ENCODE measurements at regions not wholly inside any gene's neighbourhood (a gene's known extent, or its start where the extent isn't known, plus 50 kb on each side); places are given as distances from the start of the nearest gene placed in this dataset.
"Not testable (repeated sequence)": the region's sequence is repeated elsewhere in the genome, so short reads cannot be mapped to it uniquely, and the experiment has no call there.

GRCh38 chr15:20104551-20104950 lies 437.0 kb downstream of the GOLGA6L6 start:
- CTCF ChIA-PET; H3K27ac Mint-ChIP-seq (ENCODE audit: unreplicated experiment); H3K4me3 Mint-ChIP-seq (ENCODE audit: low read depth, unreplicated experiment); BruUV-seq (replicated peaks); H3K27me3 Mint-ChIP-seq (ENCODE audit: unreplicated experiment); H3K9me3 Mint-ChIP-seq (ENCODE audit: low read depth, unreplicated experiment); H3K4me1 Mint-ChIP-seq (ENCODE audit: low read depth, unreplicated experiment); intact Hi-C loops (cut with micrococcal nuclease; ENCODE audit: unreplicated experiment); H3K36me3 Mint-ChIP-seq (ENCODE audit: insufficient read depth, unreplicated experiment); DNase-seq: not testable (repeated sequence)

- H3K27me3 Mint-ChIP-seq (ENCODE audit: unreplicated experiment); H3K4me1 Mint-ChIP-seq (ENCODE audit: low read depth, unreplicated experiment); DNase-seq; H3K36me3 Mint-ChIP-seq (ENCODE audit: insufficient read depth, unreplicated experiment); H3K27ac Mint-ChIP-seq (ENCODE audit: unreplicated experiment); CTCF ChIA-PET; BruUV-seq (replicated peaks); H3K9me3 Mint-ChIP-seq (ENCODE audit: low read depth, unreplicated experiment); intact Hi-C loops (cut with micrococcal nuclease; ENCODE audit: unreplicated experiment); H3K4me3 Mint-ChIP-seq (ENCODE audit: low read depth, unreplicated experiment): not testable (repeated sequence)
These were observed 438.7 kb downstream of the GOLGA6L6 start for GRCh38 chr15:20102862-20103261.

- DNase-seq; intact Hi-C loops (cut with micrococcal nuclease; ENCODE audit: unreplicated experiment); H3K4me3 Mint-ChIP-seq (ENCODE audit: low read depth, unreplicated experiment); H3K4me1 Mint-ChIP-seq (ENCODE audit: low read depth, unreplicated experiment); H3K9me3 Mint-ChIP-seq (ENCODE audit: low read depth, unreplicated experiment); H3K36me3 Mint-ChIP-seq (ENCODE audit: insufficient read depth, unreplicated experiment); H3K27ac Mint-ChIP-seq (ENCODE audit: unreplicated experiment); BruUV-seq (replicated peaks); CTCF ChIA-PET; H3K27me3 Mint-ChIP-seq (ENCODE audit: unreplicated experiment): not testable (repeated sequence)
These were observed 439.4 kb downstream of the GOLGA6L6 start for GRCh38 chr15:20102209-20102608.

GRCh38 chr15:20101281-20101680 lies 440.3 kb downstream of the GOLGA6L6 start:
- H3K4me1 Mint-ChIP-seq (ENCODE audit: low read depth, unreplicated experiment); H3K27me3 Mint-ChIP-seq (ENCODE audit: unreplicated experiment); H3K9me3 Mint-ChIP-seq (ENCODE audit: low read depth, unreplicated experiment); CTCF ChIA-PET; H3K4me3 Mint-ChIP-seq (ENCODE audit: low read depth, unreplicated experiment); H3K36me3 Mint-ChIP-seq (ENCODE audit: insufficient read depth, unreplicated experiment); DNase-seq; H3K27ac Mint-ChIP-seq (ENCODE audit: unreplicated experiment); intact Hi-C loops (cut with micrococcal nuclease; ENCODE audit: unreplicated experiment); BruUV-seq (replicated peaks): not testable (repeated sequence)

GRCh38 chr15:20100604-20101270 lies 440.9 kb downstream of the GOLGA6L6 start:
- DNase-seq; H3K4me1 Mint-ChIP-seq (ENCODE audit: low read depth, unreplicated experiment); intact Hi-C loops (cut with micrococcal nuclease; ENCODE audit: unreplicated experiment); BruUV-seq (replicated peaks); H3K4me3 Mint-ChIP-seq (ENCODE audit: low read depth, unreplicated experiment); H3K36me3 Mint-ChIP-seq (ENCODE audit: insufficient read depth, unreplicated experiment); CTCF ChIA-PET; H3K27ac Mint-ChIP-seq (ENCODE audit: unreplicated experiment); H3K9me3 Mint-ChIP-seq (ENCODE audit: low read depth, unreplicated experiment); H3K27me3 Mint-ChIP-seq (ENCODE audit: unreplicated experiment): not testable (repeated sequence)

- H3K4me1 Mint-ChIP-seq (ENCODE audit: low read depth, unreplicated experiment); H3K9me3 Mint-ChIP-seq (ENCODE audit: low read depth, unreplicated experiment); H3K36me3 Mint-ChIP-seq (ENCODE audit: insufficient read depth, unreplicated experiment); H3K27me3 Mint-ChIP-seq (ENCODE audit: unreplicated experiment); intact Hi-C loops (cut with micrococcal nuclease; ENCODE audit: unreplicated experiment); H3K4me3 Mint-ChIP-seq (ENCODE audit: low read depth, unreplicated experiment); H3K27ac Mint-ChIP-seq (ENCODE audit: unreplicated experiment); DNase-seq; BruUV-seq (replicated peaks); CTCF ChIA-PET: not testable (repeated sequence)
These were observed 445.8 kb downstream of the GOLGA6L6 start for GRCh38 chr15:20095699-20096303.

- H3K9me3 Mint-ChIP-seq (ENCODE audit: low read depth, unreplicated experiment); intact Hi-C loops (cut with micrococcal nuclease; ENCODE audit: unreplicated experiment); CTCF ChIA-PET; H3K4me3 Mint-ChIP-seq (ENCODE audit: low read depth, unreplicated experiment); H3K27ac Mint-ChIP-seq (ENCODE audit: unreplicated experiment); H3K27me3 Mint-ChIP-seq (ENCODE audit: unreplicated experiment); H3K36me3 Mint-ChIP-seq (ENCODE audit: insufficient read depth, unreplicated experiment); DNase-seq; BruUV-seq (replicated peaks); H3K4me1 Mint-ChIP-seq (ENCODE audit: low read depth, unreplicated experiment): not testable (repeated sequence)
These were observed 452.1 kb downstream of the GOLGA6L6 start for GRCh38 chr15:20089541-20089940.

GRCh38 chr15:20084026-20084425 lies 457.6 kb downstream of the GOLGA6L6 start:
- H3K27ac Mint-ChIP-seq (ENCODE audit: unreplicated experiment); H3K9me3 Mint-ChIP-seq (ENCODE audit: low read depth, unreplicated experiment); DNase-seq; H3K4me1 Mint-ChIP-seq (ENCODE audit: low read depth, unreplicated experiment); intact Hi-C loops (cut with micrococcal nuclease; ENCODE audit: unreplicated experiment); H3K27me3 Mint-ChIP-seq (ENCODE audit: unreplicated experiment); H3K36me3 Mint-ChIP-seq (ENCODE audit: insufficient read depth, unreplicated experiment); H3K4me3 Mint-ChIP-seq (ENCODE audit: low read depth, unreplicated experiment); BruUV-seq (replicated peaks); CTCF ChIA-PET: not testable (repeated sequence)

GRCh38 chr15:20074082-20074481 lies 467.5 kb downstream of the GOLGA6L6 start:
- not testable (repeated sequence) for BruUV-seq (replicated peaks); H3K4me3 Mint-ChIP-seq (ENCODE audit: low read depth, unreplicated experiment); H3K4me1 Mint-ChIP-seq (ENCODE audit: low read depth, unreplicated experiment)

GRCh38 chr15:20069043-20069442 lies 472.6 kb downstream of the GOLGA6L6 start:
- H3K27ac Mint-ChIP-seq (ENCODE audit: unreplicated experiment); BruUV-seq (replicated peaks); H3K9me3 Mint-ChIP-seq (ENCODE audit: low read depth, unreplicated experiment); H3K4me3 Mint-ChIP-seq (ENCODE audit: low read depth, unreplicated experiment); CTCF ChIA-PET; H3K27me3 Mint-ChIP-seq (ENCODE audit: unreplicated experiment); intact Hi-C loops (cut with micrococcal nuclease; ENCODE audit: unreplicated experiment); H3K36me3 Mint-ChIP-seq (ENCODE audit: insufficient read depth, unreplicated experiment); DNase-seq; H3K4me1 Mint-ChIP-seq (ENCODE audit: low read depth, unreplicated experiment): not testable (repeated sequence)

More at GRCh38 chr15:20074082-20074481, 467.5 kb downstream of the GOLGA6L6 start:
- DNase-seq; CTCF ChIA-PET; H3K27ac Mint-ChIP-seq (ENCODE audit: unreplicated experiment); H3K9me3 Mint-ChIP-seq (ENCODE audit: low read depth, unreplicated experiment); H3K27me3 Mint-ChIP-seq (ENCODE audit: unreplicated experiment); H3K36me3 Mint-ChIP-seq (ENCODE audit: insufficient read depth, unreplicated experiment); intact Hi-C loops (cut with micrococcal nuclease; ENCODE audit: unreplicated experiment): not testable (repeated sequence)
